ENCODE measurements at regions not wholly inside any gene's neighbourhood (a gene's known extent, or its start where the extent isn't known, plus 50 kb on each side); places are given as distances from the start of the nearest gene placed in this dataset.
"Not testable (repeated sequence)": the region's sequence is repeated elsewhere in the genome, so short reads cannot be mapped to it uniquely, and the experiment has no call there.

GRCh38 chr5:10921160-10921559, 160.1 kb upstream of the DAP start:
- no peak for DNase-seq

- no peak for DNase-seq
Observed at GRCh38 chr5:10920400-10920799, 159.4 kb upstream of the DAP start.

- no peak for DNase-seq
Observed at GRCh38 chr5:10914741-10915480, 153.9 kb upstream of the DAP start.

- DNase-seq: no peak
Observed at GRCh38 chr5:10913841-10914240, 152.8 kb upstream of the DAP start.

GRCh38 chr5:10913181-10913810, 152.3 kb upstream of the DAP start:
- no peak for DNase-seq

GRCh38 chr5:10912435-10912834, 151.4 kb upstream of the DAP start:
- DNase-seq: no peak

GRCh38 chr5:10910261-10910660, 149.2 kb upstream of the DAP start:
- no peak for DNase-seq

- DNase-seq: no peak
Observed at GRCh38 chr5:10904862-10905432, 143.9 kb upstream of the DAP start.

GRCh38 chr5:10903786-10904560, 142.9 kb upstream of the DAP start:
- no peak for DNase-seq

- no peak for DNase-seq
Observed at GRCh38 chr5:10902145-10902544, 141.1 kb upstream of the DAP start.

GRCh38 chr5:10898514-10898913, 137.5 kb upstream of the DAP start:
- DNase-seq: no peak

- no peak for DNase-seq
Observed at GRCh38 chr5:10896016-10896415, 135.0 kb upstream of the DAP start.

- no peak for DNase-seq
Observed at GRCh38 chr5:10894445-10895054, 133.5 kb upstream of the DAP start.

- no peak for DNase-seq
Observed at GRCh38 chr5:10892911-10893215, 131.8 kb upstream of the DAP start.

GRCh38 chr5:10892147-10892910, 131.3 kb upstream of the DAP start:
- DNase-seq: no peak

GRCh38 chr5:10891193-10891592, 130.2 kb upstream of the DAP start:
- no peak for DNase-seq

- DNase-seq: no peak
Observed at GRCh38 chr5:10886497-10886896, 125.5 kb upstream of the DAP start.

- DNase-seq: no peak
Observed at GRCh38 chr5:10885026-10885425, 124.0 kb upstream of the DAP start.

- DNase-seq: not testable (repeated sequence)
Observed at GRCh38 chr5:10883945-10884344, 122.9 kb upstream of the DAP start.

- no peak for DNase-seq
Observed at GRCh38 chr5:10880934-10881333, 119.9 kb upstream of the DAP start.

- not testable (repeated sequence) for DNase-seq
Observed at GRCh38 chr5:10876996-10877395, 116.0 kb upstream of the DAP start.

GRCh38 chr5:10876006-10876744, 115.1 kb upstream of the DAP start:
- DNase-seq: no peak
